ENCODE measurements at regions not wholly inside any gene's neighbourhood (a gene's known extent, or its start where the extent isn't known, plus 50 kb on each side); places are given as distances from the start of the nearest gene placed in this dataset.
A peak's percentile ranks its signal among the peaks of the same experiment; 100 is the strongest.

- no peak for DNase-seq
Observed at GRCh38 chr13:31962731-31963370, 68.7 kb upstream of the FRY start.

- no peak for DNase-seq
Observed at GRCh38 chr13:31963631-31964030, 67.9 kb upstream of the FRY start.

GRCh38 chr13:31964168-31964567, 67.4 kb upstream of the FRY start:
- DNase-seq: no peak

GRCh38 chr13:31965361-31966066, 66.1 kb upstream of the FRY start:
- peak; percentile 74 for DNase-seq

GRCh38 chr13:31967155-31967554, 64.4 kb upstream of the FRY start:
- no peak for DNase-seq

GRCh38 chr13:31968473-31968872, 63.1 kb upstream of the FRY start:
- DNase-seq: no peak

GRCh38 chr13:31970231-31970930, 61.2 kb upstream of the FRY start:
- DNase-seq: no peak

GRCh38 chr13:31972453-31972852, 59.1 kb upstream of the FRY start:
- DNase-seq: no peak

GRCh38 chr13:31978021-31978420, 53.6 kb upstream of the FRY start:
- no peak for DNase-seq

GRCh38 chr13:31980830-31981229, 50.7 kb upstream of the FRY start:
- DNase-seq: no peak

Measured in renal pelvis (tissue), 1 donor.